ENCODE measurements at regions not wholly inside any gene's neighbourhood (a gene's known extent, or its start where the extent isn't known, plus 50 kb on each side); places are given as distances from the start of the nearest gene placed in this dataset.
A peak's percentile ranks its signal among the peaks of the same experiment; 100 is the strongest.

DNA sequence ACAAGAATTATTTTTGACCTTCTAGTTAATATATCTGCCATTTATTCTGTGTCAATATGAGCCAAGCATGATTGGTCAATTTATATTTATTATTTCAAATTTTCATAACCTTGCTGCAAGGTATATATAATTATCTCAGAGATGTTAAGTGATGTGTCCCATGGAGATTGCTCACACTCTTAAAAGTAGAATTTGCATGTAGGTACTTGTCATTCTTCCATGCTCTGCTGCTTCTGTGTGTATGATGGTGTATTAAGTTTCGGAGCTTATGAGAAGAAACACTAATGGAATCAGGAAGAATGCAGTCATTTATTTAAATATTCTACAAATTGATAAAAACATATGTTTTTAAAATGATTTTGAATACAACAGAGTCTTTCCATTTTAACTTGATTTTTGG, 586.8 kb upstream of the MIR17HG start:
- DNase-seq = no peak

- no peak for DNase-seq
Observed at GRCh38 chr13:90763476-90764150, 583.9 kb upstream of the MIR17HG start.

GRCh38 chr13:90766386-90766902, 581.0 kb upstream of the MIR17HG start:
- DNase-seq = no peak

DNA sequence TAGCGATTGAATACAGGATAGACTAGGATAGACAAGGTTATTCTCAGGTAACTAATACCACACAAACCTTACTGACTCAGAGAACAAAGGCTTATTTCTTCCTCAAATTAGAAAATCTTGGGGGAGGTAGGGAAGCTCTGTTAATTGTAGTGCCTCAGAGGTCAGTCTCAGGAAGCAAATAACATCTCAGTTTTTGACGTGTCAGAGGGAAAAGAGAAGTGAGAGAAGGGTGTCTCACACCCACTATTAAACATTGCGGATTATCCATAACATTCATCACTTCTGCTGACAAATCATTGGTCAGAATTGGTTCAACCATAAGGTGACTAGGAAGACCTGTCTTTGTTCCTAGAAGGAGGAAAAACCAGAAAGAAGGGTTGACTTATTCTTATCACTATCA, 579.4 kb upstream of the MIR17HG start:
- DNase-seq = no peak

DNA sequence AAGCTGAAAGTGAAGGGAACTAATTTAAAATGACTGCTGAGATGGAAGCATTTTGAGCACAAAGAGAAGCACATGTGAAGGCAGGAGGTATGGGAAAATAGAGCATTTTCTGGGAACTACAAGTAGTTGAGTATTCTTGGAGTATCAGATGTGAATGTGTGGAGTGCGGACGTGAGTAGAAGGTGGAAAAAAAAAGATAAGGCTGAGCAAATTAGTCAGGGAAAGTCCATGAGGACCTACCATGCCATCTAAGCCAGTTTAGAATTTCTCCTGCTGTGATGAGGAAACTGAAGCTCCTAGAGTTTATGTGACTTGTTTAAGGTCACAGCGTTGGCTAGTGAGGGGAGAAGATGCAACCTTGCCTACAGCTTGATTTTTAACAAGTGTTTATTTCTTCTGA, 578.1 kb upstream of the MIR17HG start:
- DNase-seq = no peak

DNA sequence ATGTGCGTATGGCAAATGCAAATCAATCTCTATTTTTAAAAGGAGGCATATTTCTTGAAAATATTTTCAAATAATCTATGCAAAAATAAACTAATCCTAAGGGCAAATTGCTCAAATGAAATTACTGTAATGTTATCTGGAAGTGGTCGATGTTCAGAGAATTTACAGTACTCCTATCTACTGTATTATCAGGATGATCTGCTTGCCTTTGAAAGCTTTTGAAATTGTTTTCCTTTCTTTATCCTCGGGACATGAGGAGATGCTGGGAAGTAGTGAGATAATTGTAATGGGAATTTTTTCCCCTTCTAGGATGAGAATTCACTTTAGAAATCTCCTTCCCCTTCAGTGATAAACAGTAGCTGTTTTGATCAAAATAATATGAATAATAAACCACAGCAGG, 577.2 kb upstream of the MIR17HG start:
- no peak for DNase-seq

DNA sequence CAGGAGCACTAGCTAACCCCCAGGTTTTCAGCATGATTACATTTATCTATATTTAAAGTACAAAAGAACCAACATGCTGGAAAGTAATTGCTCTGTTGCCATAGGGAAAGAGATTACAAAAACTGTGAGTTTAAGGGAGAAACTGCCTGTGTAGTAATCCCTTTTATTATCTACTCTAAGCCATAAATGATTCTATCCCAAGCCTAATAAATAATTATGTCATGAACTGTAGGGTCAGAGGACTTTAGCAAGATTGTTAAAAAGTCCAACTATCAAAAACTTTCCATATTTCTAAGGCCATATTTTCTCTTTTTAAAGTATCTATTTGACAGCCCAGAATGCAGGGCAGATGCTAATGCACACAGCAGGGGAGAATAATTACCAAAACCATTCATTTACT, 573.8 kb upstream of the MIR17HG start:
- DNase-seq = no peak

- DNase-seq = no peak
Observed at GRCh38 chr13:90776051-90776748, 571.3 kb upstream of the MIR17HG start.

- no peak for DNase-seq
Observed at GRCh38 chr13:90783273-90783672, 564.2 kb upstream of the MIR17HG start.

DNA sequence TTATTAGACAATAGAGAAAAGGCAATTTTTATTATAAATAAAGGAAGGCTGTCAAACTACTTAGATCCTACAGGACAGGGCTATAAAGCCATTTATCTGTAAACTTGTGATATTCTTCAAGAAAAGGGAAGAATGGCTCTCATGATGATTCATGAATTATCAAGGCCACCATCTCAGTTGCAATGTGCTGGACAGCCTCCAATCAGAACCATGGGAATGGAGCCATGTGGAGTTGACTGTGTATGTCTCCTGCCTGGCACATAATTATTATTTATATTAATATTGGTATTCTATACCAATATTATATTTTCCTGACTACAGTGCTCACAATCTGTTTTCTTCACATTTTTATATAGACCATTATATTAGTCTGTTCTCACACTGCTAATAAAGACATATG, 560.5 kb upstream of the MIR17HG start:
- DNase-seq = no peak

DNA sequence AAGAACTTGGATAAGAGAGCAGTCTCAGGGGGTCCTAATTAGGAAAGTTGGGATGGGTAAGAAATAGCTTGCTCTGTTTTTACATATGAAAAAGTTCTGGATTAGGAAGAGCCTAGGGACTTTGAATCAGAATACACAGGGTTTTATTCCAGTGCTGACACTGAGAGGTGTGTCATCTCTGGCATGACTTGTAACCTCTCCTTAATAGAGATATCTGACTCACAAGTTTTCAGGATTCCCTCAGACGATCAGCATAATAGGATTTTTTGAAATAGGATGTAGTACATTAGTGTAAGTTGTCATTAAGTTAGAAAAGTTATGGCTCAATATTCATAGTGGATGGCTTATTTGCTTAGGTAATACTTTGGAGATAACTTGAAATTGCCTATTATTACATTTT, 555.2 kb upstream of the MIR17HG start:
- no peak for DNase-seq

GRCh38 chr13:90793261-90793820, 554.1 kb upstream of the MIR17HG start:
- no peak for DNase-seq

GRCh38 chr13:90796474-90796873, 551.0 kb upstream of the MIR17HG start:
- DNase-seq = no peak

- DNase-seq = no peak
Observed at GRCh38 chr13:90797335-90797734, 550.2 kb upstream of the MIR17HG start.

- no peak for DNase-seq
Observed at GRCh38 chr13:90798381-90798780, 549.1 kb upstream of the MIR17HG start.

DNA sequence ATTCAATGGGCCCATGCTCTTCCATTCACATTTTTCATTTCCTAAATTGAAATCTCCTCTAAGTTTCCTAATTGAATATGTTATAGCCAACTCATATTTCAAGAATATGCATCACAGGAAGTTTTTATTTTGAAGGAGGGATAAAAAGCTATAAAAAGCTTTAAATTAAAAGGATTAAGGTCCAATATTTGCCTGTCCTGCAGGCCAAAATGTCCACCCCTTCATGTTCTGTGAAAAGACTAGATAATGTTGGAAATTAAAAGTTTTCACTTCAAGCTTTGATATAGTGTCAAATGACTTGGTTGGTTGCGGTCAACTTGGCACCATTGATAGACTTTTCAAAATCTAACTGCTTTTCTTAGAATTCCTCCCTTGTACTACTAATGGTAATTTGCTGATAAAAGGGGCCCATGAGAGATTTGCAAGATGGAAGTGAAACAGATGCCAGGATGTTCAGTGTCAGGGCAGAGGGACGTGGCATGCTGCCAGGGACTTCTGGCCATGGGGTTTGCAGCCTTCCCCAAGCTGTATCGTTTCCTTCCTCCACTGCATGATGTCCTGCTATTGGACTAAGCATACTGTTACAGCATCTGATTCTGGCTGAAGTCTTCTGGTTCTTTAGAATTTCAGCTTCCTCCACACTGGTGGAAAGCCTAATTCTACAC, 547.3 kb upstream of the MIR17HG start:
- peak in 27 of 56 donors; percentile 1 to 59 (median 6) for DNase-seq

DNA sequence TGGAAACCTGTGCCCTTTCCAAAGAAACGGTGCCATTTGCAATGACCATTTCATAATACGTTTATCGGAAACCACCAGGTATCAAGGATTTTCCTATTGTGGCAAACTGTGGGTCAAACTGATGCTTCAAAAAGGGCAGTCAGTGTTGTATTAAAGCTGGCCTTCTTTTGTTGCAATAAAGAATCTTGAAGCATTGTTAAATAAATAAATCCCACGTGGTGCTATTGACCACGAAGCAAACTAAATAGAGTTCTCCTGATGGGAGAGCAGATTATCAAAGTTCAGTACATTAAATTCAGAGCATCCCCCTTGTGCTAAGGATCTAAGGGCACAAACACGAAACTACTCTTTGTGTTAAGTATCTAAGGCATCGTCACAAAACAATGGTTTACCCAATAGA, 545.9 kb upstream of the MIR17HG start:
- no peak for DNase-seq

GRCh38 chr13:90803210-90803609, 544.3 kb upstream of the MIR17HG start:
- no peak for DNase-seq

GRCh38 chr13:90806016-90806615, 541.4 kb upstream of the MIR17HG start:
- no peak for DNase-seq

DNA sequence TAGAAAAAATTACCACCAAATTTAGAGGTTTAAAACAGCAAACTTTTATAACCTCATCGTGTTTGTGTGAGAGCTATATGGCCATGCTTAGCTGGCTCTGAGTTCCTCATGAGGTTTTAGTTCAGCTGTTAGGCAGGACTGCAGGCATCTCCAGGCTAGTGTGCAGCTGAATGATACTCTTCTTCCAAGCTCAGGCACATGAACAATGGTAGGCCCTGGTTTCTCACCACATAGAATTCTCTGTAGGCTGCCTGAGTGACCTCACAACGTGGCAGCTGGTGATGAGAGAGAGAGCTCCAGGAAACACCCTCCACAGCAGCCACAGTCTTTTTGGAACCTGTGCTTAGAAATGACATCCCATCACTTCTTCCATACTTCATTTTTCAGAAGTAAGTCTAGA, 540.6 kb upstream of the MIR17HG start:
- no peak for DNase-seq

- no peak for DNase-seq
Observed at GRCh38 chr13:90808838-90809237, 538.6 kb upstream of the MIR17HG start.

DNA sequence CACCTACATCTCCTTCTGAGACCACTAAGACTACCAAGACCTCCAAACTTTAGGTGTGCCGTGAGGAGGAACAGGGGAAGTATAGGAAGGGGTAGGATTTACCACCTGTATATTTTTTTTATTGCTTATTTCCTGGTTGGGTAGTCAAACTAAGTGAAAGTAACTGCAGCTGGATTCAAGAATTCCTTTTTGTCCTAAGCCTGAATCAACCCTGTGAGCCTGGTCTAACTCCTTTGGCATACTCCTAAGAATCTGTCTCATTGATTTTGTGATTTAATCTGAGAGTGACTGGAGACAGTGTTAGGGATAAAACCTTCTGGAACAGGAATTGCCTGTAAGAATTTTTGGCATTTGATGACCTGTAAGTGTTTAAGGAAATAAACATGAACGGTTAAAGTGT, 523.5 kb upstream of the MIR17HG start:
- DNase-seq = no peak
